ENCODE measurements at regions not wholly inside any gene's neighbourhood (a gene's known extent, or its start where the extent isn't known, plus 50 kb on each side); places are given as distances from the start of the nearest gene placed in this dataset.

- no peak for DNase-seq (ENCODE audit: low spot score)
These were observed 156.8 kb upstream of the SOX1 start for GRCh38 chr13:111909971-111910671.

- DNase-seq (ENCODE audit: low spot score) = no peak
These were observed 155.7 kb upstream of the SOX1 start for GRCh38 chr13:111911121-111911720.

- DNase-seq (ENCODE audit: low spot score) = no peak
These were observed 155.0 kb upstream of the SOX1 start for GRCh38 chr13:111911754-111912452.

- DNase-seq (ENCODE audit: low spot score) = no peak
These were observed 154.5 kb upstream of the SOX1 start for GRCh38 chr13:111912453-111912866.

GRCh38 chr13:111912991-111913760, 153.8 kb upstream of the SOX1 start:
- DNase-seq (ENCODE audit: low spot score) = no peak

GRCh38 chr13:111913761-111914140, 153.2 kb upstream of the SOX1 start:
- no peak for DNase-seq (ENCODE audit: low spot score)

GRCh38 chr13:111914241-111915103, 152.5 kb upstream of the SOX1 start:
- no peak for DNase-seq (ENCODE audit: low spot score)

GRCh38 chr13:111915104-111915551, 151.8 kb upstream of the SOX1 start:
- no peak for DNase-seq (ENCODE audit: low spot score)

- DNase-seq (ENCODE audit: low spot score) = no peak
These were observed 150.7 kb upstream of the SOX1 start for GRCh38 chr13:111916201-111916600.

- DNase-seq (ENCODE audit: low spot score) = no peak
These were observed 149.9 kb upstream of the SOX1 start for GRCh38 chr13:111917086-111917485.

GRCh38 chr13:111917901-111918300, 149.0 kb upstream of the SOX1 start:
- no peak for DNase-seq (ENCODE audit: low spot score)

- DNase-seq (ENCODE audit: low spot score) = no peak
These were observed 147.7 kb upstream of the SOX1 start for GRCh38 chr13:111919286-111919685.

GRCh38 chr13:111919849-111920248, 147.1 kb upstream of the SOX1 start:
- DNase-seq (ENCODE audit: low spot score) = no peak

GRCh38 chr13:111920306-111920931, 146.5 kb upstream of the SOX1 start:
- DNase-seq (ENCODE audit: low spot score) = no peak

GRCh38 chr13:111920932-111921705, 145.8 kb upstream of the SOX1 start:
- no peak for DNase-seq (ENCODE audit: low spot score)

GRCh38 chr13:111922086-111922485, 144.9 kb upstream of the SOX1 start:
- no peak for DNase-seq (ENCODE audit: low spot score)

GRCh38 chr13:111923439-111923838, 143.5 kb upstream of the SOX1 start:
- no peak for DNase-seq (ENCODE audit: low spot score)

GRCh38 chr13:111923991-111924677, 142.8 kb upstream of the SOX1 start:
- no peak for DNase-seq (ENCODE audit: low spot score)

GRCh38 chr13:111924678-111925075, 142.3 kb upstream of the SOX1 start:
- no peak for DNase-seq (ENCODE audit: low spot score)
